ENCODE measurements at regions not wholly inside any gene's neighbourhood (a gene's known extent, or its start where the extent isn't known, plus 50 kb on each side); places are given as distances from the start of the nearest gene placed in this dataset.
"Not testable (repeated sequence)": the region's sequence is repeated elsewhere in the genome, so short reads cannot be mapped to it uniquely, and the experiment has no call there.

- no peak for DNase-seq
These were observed 141.9 kb upstream of the EXOC2 start for GRCh38 chr6:834866-835265.

GRCh38 chr6:834190-834589 is 141.3 kb upstream of the EXOC2 start:
- DNase-seq, result no peak

- DNase-seq, result not testable (repeated sequence)
These were observed 139.9 kb upstream of the EXOC2 start for GRCh38 chr6:832804-833203.

GRCh38 chr6:830667-831327 is 137.9 kb upstream of the EXOC2 start:
- no peak for DNase-seq

GRCh38 chr6:829656-830055 is 136.7 kb upstream of the EXOC2 start:
- DNase-seq, result no peak

GRCh38 chr6:827431-827830 is 134.5 kb upstream of the EXOC2 start:
- DNase-seq, result no peak

- no peak for DNase-seq
These were observed 126.2 kb upstream of the EXOC2 start for GRCh38 chr6:819122-819521.

GRCh38 chr6:818196-818595 is 125.3 kb upstream of the EXOC2 start:
- no peak for DNase-seq

GRCh38 chr6:816510-817084 is 123.7 kb upstream of the EXOC2 start:
- no peak for DNase-seq

GRCh38 chr6:815348-815738 is 122.4 kb upstream of the EXOC2 start:
- no peak for DNase-seq

- no peak for DNase-seq
These were observed 121.7 kb upstream of the EXOC2 start for GRCh38 chr6:814378-815347.

- no peak for DNase-seq
These were observed 118.9 kb upstream of the EXOC2 start for GRCh38 chr6:811831-812230.

- DNase-seq, result no peak
These were observed 118.3 kb upstream of the EXOC2 start for GRCh38 chr6:811191-811590.

- no peak for DNase-seq
These were observed 111.8 kb upstream of the EXOC2 start for GRCh38 chr6:804771-805170.

- no peak for DNase-seq
These were observed 111.4 kb upstream of the EXOC2 start for GRCh38 chr6:804317-804716.

- no peak for DNase-seq
These were observed 110.4 kb upstream of the EXOC2 start for GRCh38 chr6:803191-803977.

GRCh38 chr6:802701-803100 is 109.8 kb upstream of the EXOC2 start:
- no peak for DNase-seq

GRCh38 chr6:802223-802622 is 109.3 kb upstream of the EXOC2 start:
- DNase-seq, result not testable (repeated sequence)

GRCh38 chr6:799769-800168 is 106.8 kb upstream of the EXOC2 start:
- no peak for DNase-seq

- DNase-seq, result no peak
These were observed 104.6 kb upstream of the EXOC2 start for GRCh38 chr6:797479-798077.

- no peak for DNase-seq
These were observed 102.2 kb upstream of the EXOC2 start for GRCh38 chr6:795046-795685.

- DNase-seq, result no peak
These were observed 100.3 kb upstream of the EXOC2 start for GRCh38 chr6:793261-793660.
